ENCODE measurements at regions not wholly inside any gene's neighbourhood (a gene's known extent, or its start where the extent isn't known, plus 50 kb on each side); places are given as distances from the start of the nearest gene placed in this dataset.

DNA sequence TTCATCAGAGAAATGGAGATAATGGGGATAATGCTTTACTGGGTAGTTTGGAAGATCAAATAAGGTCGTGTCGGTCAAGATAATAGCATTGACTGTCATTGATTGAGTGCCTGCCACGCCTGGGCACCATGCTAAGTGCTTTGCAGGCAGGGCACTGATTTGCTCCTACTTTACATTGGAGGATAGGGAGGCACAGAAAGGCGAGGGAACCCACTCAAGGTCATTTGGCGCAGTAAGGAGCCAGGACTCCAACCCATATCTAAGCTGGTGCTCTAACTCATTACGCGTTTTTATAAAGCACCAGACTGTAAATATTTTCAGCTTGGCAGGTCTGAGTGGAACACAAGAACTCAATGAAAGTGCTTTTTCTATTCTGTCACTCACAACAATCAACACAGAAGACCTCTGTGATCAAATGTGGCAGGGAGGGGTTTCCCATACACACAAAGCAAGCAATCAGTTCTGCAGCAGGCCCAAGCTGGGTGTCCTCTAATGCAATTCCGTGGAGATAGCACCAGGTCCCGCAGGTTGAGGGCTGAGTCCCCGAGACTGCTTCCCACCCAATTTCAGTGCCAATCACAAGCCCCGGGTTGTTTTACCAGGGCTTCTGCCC is 373.6 kb downstream of the CDH26 start:
- no peak for ATAC-seq

DNA sequence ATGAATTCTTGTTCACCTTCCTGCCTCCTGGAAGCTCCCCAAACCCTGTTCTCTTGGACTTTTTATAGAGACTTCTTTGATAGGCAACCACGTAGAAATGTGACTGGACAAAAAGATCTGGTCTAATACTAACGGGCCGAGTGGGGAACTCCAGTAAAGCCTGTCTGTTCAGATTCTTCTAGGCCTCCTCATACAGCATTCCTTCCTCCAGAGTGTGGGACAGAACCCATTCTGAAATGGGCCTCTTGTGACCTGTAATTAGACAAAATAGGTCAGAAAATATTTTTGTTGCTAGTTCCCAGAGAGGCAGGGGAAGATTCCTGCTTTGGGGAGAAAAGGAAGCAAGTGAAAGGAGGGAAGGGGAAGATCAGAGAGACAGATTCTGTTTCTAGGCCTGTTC is 374.3 kb downstream of the CDH26 start:
- TF ChIP-seq ZFP3 (CRISPR knock-in tag; IDR thresholded peaks at IDR 0.05) = no peak
- ATAC-seq = no peak

More for the DNA sequence above, 373.6 kb downstream of the CDH26 start:
- TF ChIP-seq, protein P1, sequence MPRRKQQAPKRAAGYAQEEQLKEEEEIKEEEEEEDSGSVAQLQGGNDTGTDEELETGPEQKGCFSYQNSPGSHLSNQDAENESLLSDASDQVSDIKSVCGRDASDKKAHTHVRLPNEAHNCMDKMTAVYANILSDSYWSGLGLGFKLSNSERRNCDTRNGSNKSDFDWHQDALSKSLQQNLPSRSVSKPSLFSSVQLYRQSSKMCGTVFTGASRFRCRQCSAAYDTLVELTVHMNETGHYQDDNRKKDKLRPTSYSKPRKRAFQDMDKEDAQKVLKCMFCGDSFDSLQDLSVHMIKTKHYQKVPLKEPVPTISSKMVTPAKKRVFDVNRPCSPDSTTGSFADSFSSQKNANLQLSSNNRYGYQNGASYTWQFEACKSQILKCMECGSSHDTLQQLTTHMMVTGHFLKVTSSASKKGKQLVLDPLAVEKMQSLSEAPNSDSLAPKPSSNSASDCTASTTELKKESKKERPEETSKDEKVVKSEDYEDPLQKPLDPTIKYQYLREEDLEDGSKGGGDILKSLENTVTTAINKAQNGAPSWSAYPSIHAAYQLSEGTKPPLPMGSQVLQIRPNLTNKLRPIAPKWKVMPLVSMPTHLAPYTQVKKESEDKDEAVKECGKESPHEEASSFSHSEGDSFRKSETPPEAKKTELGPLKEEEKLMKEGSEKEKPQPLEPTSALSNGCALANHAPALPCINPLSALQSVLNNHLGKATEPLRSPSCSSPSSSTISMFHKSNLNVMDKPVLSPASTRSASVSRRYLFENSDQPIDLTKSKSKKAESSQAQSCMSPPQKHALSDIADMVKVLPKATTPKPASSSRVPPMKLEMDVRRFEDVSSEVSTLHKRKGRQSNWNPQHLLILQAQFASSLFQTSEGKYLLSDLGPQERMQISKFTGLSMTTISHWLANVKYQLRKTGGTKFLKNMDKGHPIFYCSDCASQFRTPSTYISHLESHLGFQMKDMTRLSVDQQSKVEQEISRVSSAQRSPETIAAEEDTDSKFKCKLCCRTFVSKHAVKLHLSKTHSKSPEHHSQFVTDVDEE (CRISPR knock-in tag; IDR thresholded peaks at IDR 0.05) = no peak
- TF ChIP-seq ESRRG (CRISPR knock-in tag; IDR thresholded peaks at IDR 0.05) = no peak
- TF ChIP-seq PPARA (CRISPR knock-in tag; IDR thresholded peaks at IDR 0.05; ENCODE audit: borderline replicate concordance) = no peak
- no peak for TF ChIP-seq SNAI2 (CRISPR knock-in tag; IDR thresholded peaks at IDR 0.05)
- no peak for TF ChIP-seq RARB (CRISPR knock-in tag; IDR thresholded peaks at IDR 0.05)
- no peak for TF ChIP-seq BACH2 (CRISPR knock-in tag; IDR thresholded peaks at IDR 0.05; ENCODE audit: borderline replicate concordance)

DNA sequence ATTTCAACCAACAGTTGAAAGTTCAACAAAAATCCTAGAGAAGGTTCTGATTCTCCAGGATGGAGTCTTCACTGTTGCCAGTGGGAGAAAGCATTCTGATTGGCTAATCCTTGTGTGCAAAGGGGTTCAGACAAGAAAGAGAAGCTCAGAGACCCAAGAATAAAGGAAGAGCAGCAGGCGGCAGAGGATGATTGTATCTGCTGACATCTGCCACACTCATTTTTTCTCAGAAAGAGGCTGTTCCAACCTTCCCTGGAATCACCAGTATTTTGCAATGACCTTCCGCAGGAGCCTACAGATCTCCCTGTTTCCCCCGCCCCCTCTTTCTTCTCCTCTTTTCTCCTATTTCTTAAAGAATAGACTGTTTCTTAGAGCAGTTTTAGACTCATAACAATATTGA is 376.7 kb downstream of the CDH26 start:
- TF ChIP-seq ZFP30 (CRISPR knock-in tag; IDR thresholded peaks at IDR 0.05) = no peak
- TF ChIP-seq ESRRG (CRISPR knock-in tag; IDR thresholded peaks at IDR 0.05) = no peak
- TF ChIP-seq, protein P2, sequence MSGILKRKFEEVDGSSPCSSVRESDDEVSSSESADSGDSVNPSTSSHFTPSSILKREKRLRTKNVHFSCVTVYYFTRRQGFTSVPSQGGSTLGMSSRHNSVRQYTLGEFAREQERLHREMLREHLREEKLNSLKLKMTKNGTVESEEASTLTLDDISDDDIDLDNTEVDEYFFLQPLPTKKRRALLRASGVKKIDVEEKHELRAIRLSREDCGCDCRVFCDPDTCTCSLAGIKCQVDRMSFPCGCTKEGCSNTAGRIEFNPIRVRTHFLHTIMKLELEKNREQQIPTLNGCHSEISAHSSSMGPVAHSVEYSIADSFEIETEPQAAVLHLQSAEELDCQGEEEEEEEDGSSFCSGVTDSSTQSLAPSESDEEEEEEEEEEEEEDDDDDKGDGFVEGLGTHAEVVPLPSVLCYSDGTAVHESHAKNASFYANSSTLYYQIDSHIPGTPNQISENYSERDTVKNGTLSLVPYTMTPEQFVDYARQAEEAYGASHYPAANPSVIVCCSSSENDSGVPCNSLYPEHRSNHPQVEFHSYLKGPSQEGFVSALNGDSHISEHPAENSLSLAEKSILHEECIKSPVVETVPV (CRISPR knock-in tag; IDR thresholded peaks at IDR 0.05) = no peak
- TF ChIP-seq, protein P3, sequence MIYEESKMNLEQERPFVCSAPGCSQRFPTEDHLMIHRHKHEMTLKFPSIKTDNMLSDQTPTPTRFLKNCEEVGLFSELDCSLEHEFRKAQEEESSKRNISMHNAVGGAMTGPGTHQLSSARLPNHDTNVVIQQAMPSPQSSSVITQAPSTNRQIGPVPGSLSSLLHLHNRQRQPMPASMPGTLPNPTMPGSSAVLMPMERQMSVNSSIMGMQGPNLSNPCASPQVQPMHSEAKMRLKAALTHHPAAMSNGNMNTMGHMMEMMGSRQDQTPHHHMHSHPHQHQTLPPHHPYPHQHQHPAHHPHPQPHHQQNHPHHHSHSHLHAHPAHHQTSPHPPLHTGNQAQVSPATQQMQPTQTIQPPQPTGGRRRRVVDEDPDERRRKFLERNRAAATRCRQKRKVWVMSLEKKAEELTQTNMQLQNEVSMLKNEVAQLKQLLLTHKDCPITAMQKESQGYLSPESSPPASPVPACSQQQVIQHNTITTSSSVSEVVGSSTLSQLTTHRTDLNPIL (CRISPR knock-in tag; IDR thresholded peaks at IDR 0.05; ENCODE audit: low read depth) = no peak
- ATAC-seq = no peak

DNA sequence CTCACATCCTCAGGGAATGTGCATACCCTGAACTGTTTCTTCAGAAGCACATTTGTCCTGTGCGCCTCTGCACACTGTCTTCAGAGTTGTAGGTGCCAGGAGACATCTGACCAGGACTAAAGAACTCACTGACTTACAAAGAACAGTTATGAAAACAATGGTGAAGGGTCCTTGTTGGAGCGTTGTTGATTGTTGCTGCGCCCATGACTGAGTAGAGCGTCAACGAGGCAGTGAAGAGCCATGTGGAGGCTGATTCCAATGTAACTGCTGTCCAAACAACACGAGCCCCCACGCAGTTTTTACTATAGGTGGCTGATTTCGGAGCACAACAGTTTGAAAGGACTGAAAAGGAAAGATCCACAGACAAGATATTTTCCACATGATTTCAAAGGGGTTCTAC is 380.3 kb downstream of the CDH26 start:
- ATAC-seq = no peak
- TF ChIP-seq, protein P4, sequence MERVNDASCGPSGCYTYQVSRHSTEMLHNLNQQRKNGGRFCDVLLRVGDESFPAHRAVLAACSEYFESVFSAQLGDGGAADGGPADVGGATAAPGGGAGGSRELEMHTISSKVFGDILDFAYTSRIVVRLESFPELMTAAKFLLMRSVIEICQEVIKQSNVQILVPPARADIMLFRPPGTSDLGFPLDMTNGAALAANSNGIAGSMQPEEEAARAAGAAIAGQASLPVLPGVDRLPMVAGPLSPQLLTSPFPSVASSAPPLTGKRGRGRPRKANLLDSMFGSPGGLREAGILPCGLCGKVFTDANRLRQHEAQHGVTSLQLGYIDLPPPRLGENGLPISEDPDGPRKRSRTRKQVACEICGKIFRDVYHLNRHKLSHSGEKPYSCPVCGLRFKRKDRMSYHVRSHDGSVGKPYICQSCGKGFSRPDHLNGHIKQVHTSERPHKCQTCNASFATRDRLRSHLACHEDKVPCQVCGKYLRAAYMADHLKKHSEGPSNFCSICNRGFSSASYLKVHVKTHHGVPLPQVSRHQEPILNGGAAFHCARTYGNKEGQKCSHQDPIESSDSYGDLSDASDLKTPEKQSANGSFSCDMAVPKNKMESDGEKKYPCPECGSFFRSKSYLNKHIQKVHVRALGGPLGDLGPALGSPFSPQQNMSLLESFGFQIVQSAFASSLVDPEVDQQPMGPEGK (CRISPR knock-in tag; IDR thresholded peaks at IDR 0.05; ENCODE audit: borderline replicate concordance) = no peak
- TF ChIP-seq, protein P2 (CRISPR knock-in tag; IDR thresholded peaks at IDR 0.05) = no peak
- no peak for TF ChIP-seq ZFP3 (CRISPR knock-in tag; IDR thresholded peaks at IDR 0.05)
- TF ChIP-seq GLIS3 (CRISPR knock-in tag; IDR thresholded peaks at IDR 0.05) = no peak
- no peak for TF ChIP-seq PPARA (CRISPR knock-in tag; IDR thresholded peaks at IDR 0.05; ENCODE audit: borderline replicate concordance)
- no peak for TF ChIP-seq ZC3H10 (CRISPR knock-in tag; IDR thresholded peaks at IDR 0.05)
- no peak for TF ChIP-seq CSDC2 (CRISPR knock-in tag; IDR thresholded peaks at IDR 0.05)
- TF ChIP-seq, protein P5, sequence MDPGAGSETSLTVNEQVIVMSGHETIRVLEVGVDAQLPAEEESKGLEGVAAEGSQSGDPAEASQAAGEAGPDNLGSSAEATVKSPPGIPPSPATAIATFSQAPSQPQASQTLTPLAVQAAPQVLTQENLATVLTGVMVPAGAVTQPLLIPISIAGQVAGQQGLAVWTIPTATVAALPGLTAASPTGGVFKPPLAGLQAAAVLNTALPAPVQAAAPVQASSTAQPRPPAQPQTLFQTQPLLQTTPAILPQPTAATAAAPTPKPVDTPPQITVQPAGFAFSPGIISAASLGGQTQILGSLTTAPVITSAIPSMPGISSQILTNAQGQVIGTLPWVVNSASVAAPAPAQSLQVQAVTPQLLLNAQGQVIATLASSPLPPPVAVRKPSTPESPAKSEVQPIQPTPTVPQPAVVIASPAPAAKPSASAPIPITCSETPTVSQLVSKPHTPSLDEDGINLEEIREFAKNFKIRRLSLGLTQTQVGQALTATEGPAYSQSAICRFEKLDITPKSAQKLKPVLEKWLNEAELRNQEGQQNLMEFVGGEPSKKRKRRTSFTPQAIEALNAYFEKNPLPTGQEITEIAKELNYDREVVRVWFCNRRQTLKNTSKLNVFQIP (CRISPR knock-in tag; IDR thresholded peaks at IDR 0.05; ENCODE audit: borderline replicate concordance, low read depth) = no peak
- TF ChIP-seq, protein P3 (CRISPR knock-in tag; IDR thresholded peaks at IDR 0.05; ENCODE audit: low read depth) = no peak
- no peak for TF ChIP-seq ZFP30 (CRISPR knock-in tag; IDR thresholded peaks at IDR 0.05)
- no peak for TF ChIP-seq SNAI2 (CRISPR knock-in tag; IDR thresholded peaks at IDR 0.05)
- TF ChIP-seq ISL1 (CRISPR knock-in tag; IDR thresholded peaks at IDR 0.05) = no peak
- no peak for TF ChIP-seq ZNF8 (CRISPR knock-in tag; IDR thresholded peaks at IDR 0.05)
- TF ChIP-seq RARB (CRISPR knock-in tag; IDR thresholded peaks at IDR 0.05) = no peak
- TF ChIP-seq, protein P1 (CRISPR knock-in tag; IDR thresholded peaks at IDR 0.05) = no peak
- no peak for TF ChIP-seq ARNTL (CRISPR knock-in tag; IDR thresholded peaks at IDR 0.05; ENCODE audit: borderline replicate concordance, low read depth)
